HG03139 (cell line): ENCODE measurements at regions not wholly inside any gene's neighbourhood (a gene's known extent, or its start where the extent isn't known, plus 50 kb on each side); places are given as distances from the start of the nearest gene placed in this dataset.
"Not testable (repeated sequence)": the region's sequence is repeated elsewhere in the genome, so short reads cannot be mapped to it uniquely, and the experiment has no call there.

ENCODE experiments used
- ATAC-seq: cut with Tn5 transposase; IDR thresholded peaks from one replicate; pipeline ENCODE4 v1.9.1; 2021; ENCODE audit not compliant: unreplicated experiment

DNA sequence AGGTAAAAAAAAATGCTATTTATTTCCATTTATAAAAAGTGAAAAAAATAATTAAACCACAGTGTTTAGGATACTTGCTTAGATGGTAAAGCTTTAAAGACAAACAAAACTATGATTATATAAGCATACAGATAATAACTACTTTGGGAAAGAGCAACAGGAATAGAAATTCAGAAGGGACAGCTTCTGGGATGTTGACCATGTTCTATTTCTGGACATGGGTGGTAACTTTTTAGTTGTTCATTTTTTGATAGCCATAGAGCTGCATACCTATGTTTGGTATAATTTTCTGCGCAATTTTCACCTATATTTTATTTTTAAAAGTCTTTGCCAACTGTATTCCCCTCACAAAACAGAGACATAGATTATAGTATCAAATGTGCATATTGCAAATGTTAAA, 572.0 kb upstream of the NR2F2 start:
- ATAC-seq, result no peak

DNA sequence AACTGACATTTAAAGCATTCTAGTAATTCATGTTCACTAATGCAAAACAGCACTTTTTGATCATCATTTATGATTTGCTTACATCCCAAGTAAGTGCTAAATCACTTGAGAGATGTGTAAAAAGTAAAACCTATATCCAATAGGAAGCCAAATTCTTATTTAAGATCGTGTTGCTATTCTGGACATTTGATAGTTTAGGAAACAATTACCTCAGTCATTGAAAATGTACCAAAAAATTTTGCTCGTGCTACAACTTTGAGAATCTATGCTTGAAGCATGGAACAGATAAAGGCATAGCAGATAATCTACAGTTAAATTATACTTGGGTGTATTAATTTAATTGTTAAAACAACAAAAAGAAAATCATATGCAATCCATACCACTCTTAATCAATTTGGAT, 571.6 kb upstream of the NR2F2 start:
- ATAC-seq, result no peak

- ATAC-seq, result no peak
Observed at GRCh38 chr15:95760508-95760907, 570.0 kb upstream of the NR2F2 start.

GRCh38 chr15:95761501-95762165, 568.9 kb upstream of the NR2F2 start:
- ATAC-seq, result no peak

GRCh38 chr15:95763426-95763825, 567.1 kb upstream of the NR2F2 start:
- no peak for ATAC-seq

GRCh38 chr15:95765161-95765560, 565.3 kb upstream of the NR2F2 start:
- ATAC-seq, result no peak

DNA sequence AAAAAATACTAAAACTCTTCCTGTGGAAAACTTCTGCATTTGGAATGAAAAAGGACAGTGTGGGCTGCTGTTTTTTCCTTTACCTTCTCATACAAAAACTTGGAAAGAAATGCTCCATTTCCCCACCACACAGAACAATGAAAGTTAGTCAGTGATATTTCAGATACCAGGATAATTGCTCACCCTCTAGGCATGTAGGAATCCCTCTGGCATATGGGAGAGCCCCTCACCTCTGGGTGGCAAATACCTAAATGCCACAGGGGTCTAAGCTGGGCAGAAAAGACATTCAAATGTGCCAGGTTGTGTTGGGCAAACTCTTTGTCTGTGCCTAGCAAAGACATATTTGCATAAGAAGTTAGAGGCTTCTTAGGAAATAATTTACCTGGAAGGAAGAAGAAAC, 560.3 kb upstream of the NR2F2 start:
- no peak for ATAC-seq

DNA sequence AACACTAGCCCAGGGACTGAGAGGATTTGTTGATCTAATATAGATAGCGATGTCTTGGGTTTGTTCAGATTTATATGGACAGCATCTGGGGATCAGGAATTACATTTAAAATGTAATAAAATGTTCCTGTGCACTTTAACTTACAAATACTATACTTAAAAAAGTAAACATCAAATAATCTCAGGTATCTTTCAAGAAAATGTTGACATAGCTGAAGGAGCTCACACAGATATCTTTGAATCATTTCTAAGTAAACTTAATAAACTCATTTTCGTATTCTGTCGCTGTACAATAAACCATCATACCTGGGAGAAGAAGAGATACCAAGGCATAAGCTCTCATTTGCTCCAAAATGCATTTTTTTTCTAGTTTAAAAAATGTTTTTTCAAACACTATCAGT, 557.5 kb upstream of the NR2F2 start:
- ATAC-seq, result no peak

DNA sequence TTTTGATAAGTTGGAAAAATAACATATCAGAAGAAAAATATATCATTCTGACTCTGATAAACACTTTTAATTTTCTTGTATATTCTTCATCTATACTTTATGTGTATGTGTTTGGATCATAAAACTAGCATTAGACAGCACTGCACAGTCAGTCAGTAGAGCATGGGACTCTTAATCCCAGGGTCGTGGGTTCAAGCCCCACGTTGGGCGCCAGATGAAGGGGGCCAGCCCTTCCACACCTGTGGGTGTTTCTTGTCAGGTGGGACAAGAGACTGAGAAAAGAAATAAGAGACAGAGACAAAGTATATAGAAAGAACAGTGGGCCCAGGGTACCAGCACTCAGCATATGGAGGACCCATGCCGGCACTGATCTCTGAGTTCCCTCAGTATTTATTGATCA, 546.0 kb upstream of the NR2F2 start:
- no peak for ATAC-seq

- ATAC-seq, result not testable (repeated sequence)
Observed at GRCh38 chr15:95785276-95785675, 545.2 kb upstream of the NR2F2 start.

GRCh38 chr15:95793231-95793630, 537.3 kb upstream of the NR2F2 start:
- ATAC-seq, result no peak

DNA sequence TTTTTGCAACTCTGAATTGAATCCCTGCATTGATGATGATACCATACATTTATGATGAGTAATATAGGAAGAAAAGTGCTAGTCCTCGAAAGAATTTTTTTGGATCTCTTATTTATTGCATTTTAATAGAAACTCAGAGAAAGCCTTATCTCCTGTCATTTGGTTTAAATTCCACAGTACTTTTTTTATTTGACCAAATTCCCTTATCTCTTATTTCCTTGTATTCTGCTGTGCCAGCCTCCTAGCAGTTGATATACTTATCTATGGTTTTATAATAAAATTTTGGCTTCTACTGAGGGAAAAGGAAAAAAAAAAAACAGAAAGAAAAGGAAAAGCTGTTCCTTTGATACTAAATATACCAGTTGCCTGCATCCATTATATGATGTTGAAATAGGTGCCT, 535.1 kb upstream of the NR2F2 start:
- no peak for ATAC-seq

GRCh38 chr15:95799286-95800200, 531.0 kb upstream of the NR2F2 start:
- no peak for ATAC-seq

DNA sequence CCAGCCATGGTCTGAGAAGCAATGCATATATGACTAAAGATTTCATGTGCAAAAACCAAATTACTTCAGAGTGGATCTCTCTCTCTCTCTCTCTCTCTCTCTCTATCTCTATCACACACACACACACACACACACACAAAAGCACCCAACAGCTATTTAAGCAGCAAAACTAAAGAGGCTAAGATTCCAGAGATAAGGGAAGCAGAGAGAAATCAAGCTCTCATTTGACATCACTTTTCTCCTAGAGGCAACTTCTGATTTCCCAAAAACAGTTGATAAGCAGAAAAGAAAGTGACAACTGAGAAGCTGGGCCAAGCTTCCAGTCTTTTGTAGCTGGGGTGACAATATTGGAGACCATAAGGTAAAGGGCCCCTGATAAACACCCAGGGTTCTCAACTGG, 526.0 kb upstream of the NR2F2 start:
- no peak for ATAC-seq

- no peak for ATAC-seq
Observed at GRCh38 chr15:95812491-95812890, 518.0 kb upstream of the NR2F2 start.

DNA sequence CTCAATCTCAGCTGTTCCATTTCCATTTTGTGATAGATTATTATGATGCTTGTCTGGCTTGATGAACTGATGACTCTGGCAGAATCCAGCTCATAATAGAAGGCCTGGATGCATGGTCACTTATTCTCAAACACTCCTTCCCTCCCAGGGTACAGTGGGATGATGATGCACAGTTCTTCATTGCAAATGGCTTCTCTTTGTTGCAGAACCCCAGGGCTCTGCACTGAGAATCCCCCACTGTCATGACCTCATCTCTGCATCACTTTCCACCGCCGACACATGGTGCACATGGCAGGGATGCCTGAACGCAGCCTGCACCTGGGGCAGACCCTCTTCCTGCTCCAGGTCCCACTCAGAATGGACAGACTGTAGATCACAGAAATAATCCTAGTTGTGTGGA, 515.6 kb upstream of the NR2F2 start:
- ATAC-seq, result no peak

DNA sequence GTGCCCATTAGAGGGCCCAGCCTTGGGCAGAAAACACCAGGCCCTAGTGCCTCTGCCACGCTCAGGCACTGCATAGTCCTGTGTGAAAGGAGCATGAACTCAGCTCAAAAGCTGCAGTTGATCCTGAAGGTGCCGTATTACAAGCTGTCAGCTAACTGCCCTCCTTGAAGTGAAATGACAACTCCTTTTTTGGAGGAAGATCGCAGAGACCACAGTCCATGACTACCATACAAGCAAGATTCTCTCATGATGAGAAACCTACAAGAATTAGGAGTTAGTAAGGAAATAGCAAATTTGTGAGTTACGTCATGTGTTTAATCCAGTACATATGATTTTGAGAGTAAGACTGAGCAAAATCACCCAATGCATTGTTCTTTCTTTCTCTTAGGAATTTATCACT, 513.9 kb upstream of the NR2F2 start:
- ATAC-seq, result no peak

- ATAC-seq, result no peak
Observed at GRCh38 chr15:95822961-95823360, 507.5 kb upstream of the NR2F2 start.

DNA sequence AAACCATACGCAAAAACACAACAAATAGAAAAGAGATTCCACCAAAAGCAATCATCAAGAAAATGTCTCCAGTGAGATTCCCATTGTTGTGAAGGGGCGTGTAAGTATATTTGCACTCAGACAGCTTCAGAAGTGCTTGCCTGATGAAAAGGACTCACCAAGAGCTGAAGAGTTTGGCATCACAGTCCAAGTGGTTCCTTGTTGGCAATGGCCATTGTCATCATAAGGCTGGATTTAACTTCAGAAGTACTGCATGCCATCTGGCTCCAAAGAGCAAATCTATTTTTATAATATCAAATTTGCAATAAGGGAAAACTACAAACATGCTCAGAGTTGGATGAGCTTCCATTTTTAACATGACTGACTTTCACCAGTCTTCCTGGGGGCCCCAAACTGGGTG, 505.3 kb upstream of the NR2F2 start:
- no peak for ATAC-seq

GRCh38 chr15:95825671-95826411, 504.7 kb upstream of the NR2F2 start:
- no peak for ATAC-seq

- no peak for ATAC-seq
Observed at GRCh38 chr15:95826412-95827195, 503.9 kb upstream of the NR2F2 start.
